Activated B cell treated with CpG ODN at 0.5 μM for 24 hours (primary cell): ENCODE measurements at regions not wholly inside any gene's neighbourhood (a gene's known extent, or its start where the extent isn't known, plus 50 kb on each side); places are given as distances from the start of the nearest gene placed in this dataset.

Source experiments
- ATAC-seq: fragments of 200-7000 bp; cut with Tn5 transposase; one replicate; pipeline ENCODE4 v1.10.0; 2021; ENCODE audit warnings: low read depth, mild to moderate bottlenecking, moderate library complexity
- CTCF ChIA-PET: fragments of 350-600 bp; sonication (Branson Sonifier 250); formaldehyde crosslinking; loops from one replicate; lab custom pipeline; 2021; ENCODE audit warnings: antibody characterized with exemption; lab: Charles Lee
- POLR2A ChIA-PET: fragments of 350-600 bp; sonication (Branson Sonifier 250); formaldehyde crosslinking; loops from one replicate; lab custom pipeline; 2021; ENCODE audit warnings: antibody characterized with exemption; lab: Charles Lee
- DNase-seq: peaks from one replicate; pipeline ENCODE4 v3.0.0; 2022
- H3K27ac Mint-ChIP-seq: one replicate; pipeline ENCODE4 v1.8.0; 2020; ENCODE audit warnings: mixed read lengths
- H3K27me3 Mint-ChIP-seq: one replicate; pipeline ENCODE4 v1.8.0; 2021; ENCODE audit warnings: mixed read lengths
- H3K36me3 Mint-ChIP-seq: one replicate; pipeline ENCODE4 v1.8.0; 2021; ENCODE audit warnings: low read depth, mixed read lengths
- H3K4me1 Mint-ChIP-seq: one replicate; pipeline ENCODE4 v1.8.0; 2021; ENCODE audit warnings: mixed read lengths
- H3K4me3 Mint-ChIP-seq: one replicate; pipeline ENCODE4 v1.8.0; 2020; ENCODE audit warnings: mild to moderate bottlenecking, mixed read lengths
- H3K9me3 Mint-ChIP-seq: one replicate; pipeline ENCODE4 v1.8.0; 2020; ENCODE audit warnings: mixed read lengths
- CTCF ChIP-seq: fragments of 200-600 bp; IDR thresholded peaks from one replicate; pipeline ENCODE4 v1.8.0; 2022; ENCODE audit warnings: antibody characterized with exemption, mild to moderate bottlenecking
- intact Hi-C: fragments of 100-400 bp; cut with micrococcal nuclease; formaldehyde crosslinking; loops from one replicate; pipeline ENCODE4 v1.15.1; 2024

DNA sequence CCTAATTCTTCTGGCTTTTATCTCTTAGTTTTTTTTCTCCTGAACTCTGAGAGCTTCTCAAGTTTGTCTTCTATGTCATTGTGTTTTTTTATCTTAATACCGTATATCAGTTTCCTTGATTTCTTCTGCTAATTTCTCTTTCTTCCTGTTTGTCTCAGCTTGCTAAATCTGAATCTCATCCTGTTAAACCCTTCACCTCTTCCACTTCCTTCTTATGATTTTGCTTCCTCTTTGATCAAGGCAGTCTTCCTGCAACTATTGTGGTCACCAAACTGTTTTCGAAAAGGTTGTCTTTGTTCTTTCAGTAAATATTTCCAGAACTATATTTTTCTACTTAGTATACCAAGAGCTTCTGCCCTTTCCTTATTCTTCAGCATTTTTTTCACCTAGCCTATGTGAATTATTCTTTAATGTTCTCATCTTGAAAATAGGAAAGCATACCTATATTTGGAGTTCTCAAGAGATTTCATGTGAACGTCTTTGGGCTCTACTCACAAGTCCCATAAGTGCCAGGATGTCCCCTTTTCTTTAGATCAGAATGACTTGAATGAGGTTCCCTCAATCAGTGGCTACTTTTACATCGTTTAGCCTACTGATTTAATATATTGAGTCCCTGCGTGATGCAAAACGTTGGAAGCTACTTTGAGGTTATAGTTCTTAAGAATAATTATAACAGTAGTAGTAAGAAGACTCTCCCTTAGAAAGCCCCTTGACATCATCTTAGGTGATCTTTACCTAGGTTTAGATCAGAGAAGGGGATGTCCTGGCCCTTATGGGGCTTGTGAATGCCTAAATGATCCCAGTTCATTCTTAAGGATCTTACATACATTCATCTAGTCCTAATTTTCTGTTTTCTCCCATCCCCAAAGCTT, 415.4 kb upstream of the AUTS2 start:
- Mint-ChIP-seq H3K4me3 (peak overlapping the region; percentile 7), H3K27me3 (peaks cover 2% of the 10 kb centered on the region), H3K9me3 (peaks cover 14% of the 10 kb centered on the region), H3K4me1 (peaks cover 47% of the 10 kb centered on the region), H3K36me3 (no peaks in the 10 kb centered on the region), H3K27ac (peak overlapping the region; percentile 10)
- intact Hi-C loops: no loop called here
- no peak for TF ChIP-seq CTCF
- DNase-seq (no peak), ATAC-seq (no peak)
- CTCF ChIA-PET: no interaction called here
- POLR2A ChIA-PET: no interaction called here

- Mint-ChIP-seq H3K4me1 (peaks cover 47% of the 10 kb centered on the region), H3K27ac (peak overlapping the region; percentile 61), H3K27me3 (no peaks in the 10 kb centered on the region), H3K9me3 (peaks cover 11% of the 10 kb centered on the region), H3K4me3 (peak overlapping the region; percentile 76), H3K36me3 (no peaks in the 10 kb centered on the region)
- intact Hi-C loops: loop anchor here (1.0 kb wide), 1 partner anchor 24 kb away; no protein-coding TSS in a partner anchor
- no peak for TF ChIP-seq CTCF
- CTCF ChIA-PET: no interaction called here
- DNase-seq: no peak
- POLR2A ChIA-PET: no interaction called here
- no peak for ATAC-seq
These were observed 413.9 kb upstream of the AUTS2 start for GRCh38 chr7:69184339-69184738.

- no peak for DNase-seq
- no peak overlapping the region for H3K27ac Mint-ChIP-seq
- POLR2A ChIA-PET: no interaction called here
- H3K27me3 Mint-ChIP-seq: no peaks in the 10 kb centered on the region
- CTCF ChIA-PET: no interaction called here
- peaks cover 11% of the 10 kb centered on the region for H3K9me3 Mint-ChIP-seq
- H3K4me1 Mint-ChIP-seq: peaks cover 47% of the 10 kb centered on the region
- intact Hi-C loops: no loop called here
- no peak for ATAC-seq
- TF ChIP-seq CTCF: no peak
- no peaks in the 10 kb centered on the region for H3K36me3 Mint-ChIP-seq
- H3K4me3 Mint-ChIP-seq: no peak overlapping the region
These were observed 413.1 kb upstream of the AUTS2 start for GRCh38 chr7:69185170-69185569.

DNA sequence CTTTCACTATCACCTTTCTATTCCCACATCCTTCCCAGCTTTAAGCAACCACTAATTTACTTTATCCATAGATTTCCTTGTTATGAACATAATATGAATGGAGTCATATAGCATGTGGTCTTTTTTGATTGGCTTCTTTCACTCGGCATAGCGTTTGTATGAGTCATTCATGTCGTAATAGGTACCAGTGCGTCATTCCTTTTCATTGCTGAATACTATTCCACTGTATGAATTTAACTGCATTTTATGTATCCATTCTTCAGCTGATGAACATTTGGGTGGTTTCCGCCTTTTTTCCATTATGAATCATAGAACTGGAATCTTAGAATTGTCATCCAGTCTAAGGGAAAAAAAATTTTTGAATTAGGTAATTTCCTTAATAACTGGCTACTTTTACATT, 411.3 kb upstream of the AUTS2 start:
- Mint-ChIP-seq H3K4me3 (no peak overlapping the region), H3K4me1 (peaks cover 40% of the 10 kb centered on the region), H3K36me3 (no peaks in the 10 kb centered on the region), H3K27ac (no peak overlapping the region), H3K9me3 (peaks cover 11% of the 10 kb centered on the region), H3K27me3 (no peaks in the 10 kb centered on the region)
- DNase-seq (no peak), ATAC-seq (no peak)
- intact Hi-C loops: no loop called here
- POLR2A ChIA-PET: no interaction called here
- CTCF ChIA-PET: no interaction called here
- TF ChIP-seq CTCF: no peak

DNA sequence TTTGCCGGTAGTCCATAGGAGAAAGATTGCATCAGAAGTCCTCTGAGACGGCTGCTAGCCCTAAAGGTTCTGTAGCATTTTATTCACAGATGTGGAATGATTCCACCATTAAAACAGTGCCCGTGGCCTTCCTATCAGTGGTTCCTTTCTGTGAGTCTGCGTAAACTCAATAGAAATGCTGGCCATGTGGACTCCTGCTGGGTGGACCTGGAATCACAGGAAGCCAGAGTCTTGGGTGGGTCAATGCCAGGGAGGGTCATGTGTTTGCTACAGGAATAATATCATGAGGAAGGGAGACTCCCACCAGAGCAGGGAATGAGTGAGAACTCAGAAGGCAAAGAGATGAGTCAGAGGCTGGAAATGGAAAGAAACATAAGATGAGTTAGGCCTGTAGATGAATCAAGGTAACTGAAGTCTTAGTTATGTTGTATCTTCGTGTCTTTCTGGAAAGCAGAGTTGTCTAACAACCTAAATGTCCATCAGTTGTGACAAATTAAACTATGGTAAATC, 410.4 kb upstream of the AUTS2 start:
- ChIA-PET CTCF (no interaction called here), POLR2A (no interaction called here)
- H3K4me1 Mint-ChIP-seq: peaks cover 33% of the 10 kb centered on the region
- no peak overlapping the region for H3K4me3 Mint-ChIP-seq
- H3K36me3 Mint-ChIP-seq: no peaks in the 10 kb centered on the region
- peaks cover 7% of the 10 kb centered on the region for H3K9me3 Mint-ChIP-seq
- no peak for DNase-seq
- no peaks in the 10 kb centered on the region for H3K27me3 Mint-ChIP-seq
- no peak for ATAC-seq
- intact Hi-C loops: no loop called here
- no peak for TF ChIP-seq CTCF
- H3K27ac Mint-ChIP-seq: no peak overlapping the region
